Endothelial cell of umbilical vein (primary cell): ENCODE measurements at regions not wholly inside any gene's neighbourhood (a gene's known extent, or its start where the extent isn't known, plus 50 kb on each side); places are given as distances from the start of the nearest gene placed in this dataset.

ENCODE experiments used
- CTCF ChIP-seq, 2 donors: IDR thresholded peaks; 1 replicate in 1 of 2; 2 replicates in 1 of 2; pipeline ENCODE4 v1.5.1; 2011; ENCODE audit warnings: low read length in 2 of 2, mild to moderate bottlenecking in 2 of 2, moderate library complexity in 2 of 2, control low read depth in 1 of 2, inconsistent platforms in 1 of 2, low read depth in 1 of 2; ENCODE audit not compliant: insufficient read depth in 1 of 2; ENCODE audit errors: extremely low read depth in 1 of 2
- EZH2 ChIP-seq: IDR thresholded peaks from 2 replicates; pipeline ENCODE4 v1.6.1; 2012; ENCODE audit warnings: borderline replicate concordance, low read depth, mild to moderate bottlenecking, moderate library complexity, low read length, inconsistent platforms; ENCODE audit not compliant: severe bottlenecking
- FOS ChIP-seq: IDR thresholded peaks from 2 replicates; pipeline ENCODE4 v1.6.1; 2011; ENCODE audit warnings: mild to moderate bottlenecking, low read length, moderate library complexity, borderline replicate concordance; ENCODE audit not compliant: insufficient read depth
- GATA2 ChIP-seq: IDR thresholded peaks from 2 replicates; pipeline ENCODE4 v1.7.0; 2011; ENCODE audit warnings: low read depth, mild to moderate bottlenecking, moderate library complexity, mixed read lengths, low read length; ENCODE audit not compliant: insufficient read length, insufficient read depth
- JUN ChIP-seq: IDR thresholded peaks from 2 replicates; pipeline ENCODE4 v1.6.1; 2011; ENCODE audit warnings: borderline replicate concordance, low read depth; ENCODE audit not compliant: insufficient read length, insufficient read depth
- MAX ChIP-seq: IDR thresholded peaks from 2 replicates; pipeline ENCODE4 v1.6.1; 2011; ENCODE audit not compliant: insufficient read depth, insufficient read length
- MYC ChIP-seq: IDR thresholded peaks from one replicate; pipeline ENCODE4 v1.6.1; 2011; ENCODE audit warnings: mild to moderate bottlenecking, low read depth, low read length
- POLR2A ChIP-seq: IDR thresholded peaks from 2 replicates; pipeline ENCODE4 v1.6.1; 2012; ENCODE audit warnings: low read depth, mild to moderate bottlenecking, control low read depth, low read length
- POLR2AphosphoS5 ChIP-seq: IDR thresholded peaks from 2 replicates; pipeline ENCODE4 v1.6.1; 2012; ENCODE audit warnings: low read depth, mild to moderate bottlenecking, control low read depth, low read length, moderate library complexity; ENCODE audit not compliant: insufficient read depth

- TF ChIP-seq MAX (no peak), CTCF (IDR thresholded peaks at IDR 0.05; ENCODE audit: extremely low read depth in 1 of 2, insufficient read depth in 1 of 2, low read depth in 1 of 2, low read length in 2 of 2) (no peak), POLR2A (no peak), EZH2 (no peak), JUN (no peak), POLR2AphosphoS5 (no peak), GATA2 (no peak), MYC (no peak), FOS (no peak)
Observed at GRCh38 chr10:20596065-20596755, 300.9 kb downstream of the NEBL start.
